Fibroblast of lung (primary cell): ENCODE measurements at regions not wholly inside any gene's neighbourhood (a gene's known extent, or its start where the extent isn't known, plus 50 kb on each side); places are given as distances from the start of the nearest gene placed in this dataset.

Experiments
- EZH2 ChIP-seq: IDR thresholded peaks from 2 replicates; pipeline ENCODE4 v1.5.1; 2012; ENCODE audit warnings: low read length, control low read depth, mild to moderate bottlenecking; ENCODE audit errors: missing control alignments
- TF ChIP-seq, protein P1 (sequence below), 2 donors: IDR thresholded peaks in 1 of 2; conservative IDR thresholded peaks in 1 of 2; 1 replicate in 1 of 2; 2 replicates in 1 of 2; pipeline ENCODE4 v1.5.1; 2011 to 2012; ENCODE audit warnings: low read length in 2 of 2, control low read depth in 1 of 2, inconsistent platforms in 1 of 2, low read depth in 1 of 2, mild to moderate bottlenecking in 1 of 2

DNA sequence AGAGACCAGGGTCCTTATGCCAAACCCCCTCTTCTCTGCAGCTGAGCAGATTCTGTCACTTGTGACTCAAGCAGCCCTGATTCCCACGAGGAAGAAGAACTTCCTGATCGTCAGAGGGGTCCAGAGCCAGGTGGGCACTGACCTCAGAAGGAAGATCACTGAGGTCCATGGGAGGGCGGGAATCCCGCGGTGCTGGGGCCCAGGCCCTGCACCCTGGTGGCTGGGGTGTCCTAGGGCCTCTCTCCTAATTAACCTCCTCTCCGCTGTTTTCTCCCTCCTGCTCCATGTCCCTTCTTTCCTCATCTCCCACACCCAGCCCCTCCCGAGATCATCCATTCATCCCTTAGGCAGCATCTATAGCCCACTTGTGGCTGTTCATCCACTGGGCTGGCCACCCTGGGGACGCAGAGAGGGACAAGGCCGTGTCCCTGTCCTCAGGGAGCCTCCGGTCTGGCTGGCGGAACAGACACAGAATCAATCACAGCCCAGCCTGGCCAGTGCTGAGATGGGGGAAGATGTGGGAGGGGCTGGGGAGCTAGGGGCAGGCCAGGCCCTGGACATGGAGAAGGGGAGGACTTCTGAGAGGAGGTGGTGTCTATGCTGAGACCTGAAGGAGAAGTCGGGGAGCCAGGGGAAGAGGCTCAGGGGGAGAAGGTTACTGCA lies 638.3 kb downstream of the MATN1 start:
- TF ChIP-seq, protein P1, sequence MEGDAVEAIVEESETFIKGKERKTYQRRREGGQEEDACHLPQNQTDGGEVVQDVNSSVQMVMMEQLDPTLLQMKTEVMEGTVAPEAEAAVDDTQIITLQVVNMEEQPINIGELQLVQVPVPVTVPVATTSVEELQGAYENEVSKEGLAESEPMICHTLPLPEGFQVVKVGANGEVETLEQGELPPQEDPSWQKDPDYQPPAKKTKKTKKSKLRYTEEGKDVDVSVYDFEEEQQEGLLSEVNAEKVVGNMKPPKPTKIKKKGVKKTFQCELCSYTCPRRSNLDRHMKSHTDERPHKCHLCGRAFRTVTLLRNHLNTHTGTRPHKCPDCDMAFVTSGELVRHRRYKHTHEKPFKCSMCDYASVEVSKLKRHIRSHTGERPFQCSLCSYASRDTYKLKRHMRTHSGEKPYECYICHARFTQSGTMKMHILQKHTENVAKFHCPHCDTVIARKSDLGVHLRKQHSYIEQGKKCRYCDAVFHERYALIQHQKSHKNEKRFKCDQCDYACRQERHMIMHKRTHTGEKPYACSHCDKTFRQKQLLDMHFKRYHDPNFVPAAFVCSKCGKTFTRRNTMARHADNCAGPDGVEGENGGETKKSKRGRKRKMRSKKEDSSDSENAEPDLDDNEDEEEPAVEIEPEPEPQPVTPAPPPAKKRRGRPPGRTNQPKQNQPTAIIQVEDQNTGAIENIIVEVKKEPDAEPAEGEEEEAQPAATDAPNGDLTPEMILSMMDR (conservative IDR thresholded peaks at IDR 0.05 in 1 of 2, IDR thresholded peaks at IDR 0.05 in 1 of 2; ENCODE audit: low read depth in 1 of 2, low read length in 2 of 2) = no peak
- TF ChIP-seq EZH2 = no peak
